ENCODE measurements at regions not wholly inside any gene's neighbourhood (a gene's known extent, or its start where the extent isn't known, plus 50 kb on each side); places are given as distances from the start of the nearest gene placed in this dataset.

- TF ChIP-seq ZNF274 (IDR thresholded peaks at IDR 0.05; ENCODE audit: low read depth, low read length) (no peak), YY1 (IDR thresholded peaks at IDR 0.05; ENCODE audit: insufficient read depth, insufficient read length) (no peak)
These were observed 1989.8 kb upstream of the PCDH10 start for GRCh38 chr4:131159261-131159660.
